ENCODE measurements at regions not wholly inside any gene's neighbourhood (a gene's known extent, or its start where the extent isn't known, plus 50 kb on each side); places are given as distances from the start of the nearest gene placed in this dataset.

GRCh38 chr5:17690473-17690872, 56.2 kb downstream of the TAF11L14 start:
- Histone ChIP-seq H3K36me3 (ENCODE audit: control insufficient read depth in 2 of 2, insufficient read depth in 2 of 2, low read length in 2 of 2) (no peaks in the 10 kb centered on the region), H3K27ac (ENCODE audit: low read depth in 2 of 2, low read length in 2 of 2) (no peak overlapping the region), H3K9me3 (ENCODE audit: control insufficient read depth in 2 of 2, low read length in 2 of 2) (no peaks in the 10 kb centered on the region), H3K4me1 (ENCODE audit: control insufficient read depth in 2 of 2, insufficient read depth in 2 of 2, low read length in 2 of 2) (no peaks in the 10 kb centered on the region), H3K4me3 (ENCODE audit: low read length in 2 of 2) (no peak overlapping the region), H3K9ac (ENCODE audit: low read depth in 1 of 2, low read length in 2 of 2) (no peak overlapping the region), H3K27me3 (ENCODE audit: control insufficient read depth in 2 of 2, insufficient read depth in 2 of 2, low read length in 2 of 2) (no peaks in the 10 kb centered on the region)

- H3K27me3 ChIP-seq (ENCODE audit: control insufficient read depth in 2 of 2, insufficient read depth in 2 of 2, low read length in 2 of 2), result no peaks in the 10 kb centered on the region
- H3K4me1 ChIP-seq (ENCODE audit: control insufficient read depth in 2 of 2, insufficient read depth in 2 of 2, low read length in 2 of 2), result no peaks in the 10 kb centered on the region
- no peaks in the 10 kb centered on the region for H3K36me3 ChIP-seq (ENCODE audit: control insufficient read depth in 2 of 2, insufficient read depth in 2 of 2, low read length in 2 of 2)
- H3K9ac ChIP-seq (ENCODE audit: low read depth in 1 of 2, low read length in 2 of 2), result no peak overlapping the region
- H3K4me3 ChIP-seq (ENCODE audit: low read length in 2 of 2), result no peak overlapping the region
- H3K9me3 ChIP-seq (ENCODE audit: control insufficient read depth in 2 of 2, low read length in 2 of 2), result no peaks in the 10 kb centered on the region
- H3K27ac ChIP-seq (ENCODE audit: low read depth in 2 of 2, low read length in 2 of 2), result no peak overlapping the region
These were observed 57.5 kb downstream of the TAF11L14 start for GRCh38 chr5:17691762-17692161.

GRCh38 chr5:17694371-17694770, 60.1 kb downstream of the TAF11L14 start:
- Histone ChIP-seq H3K36me3 (ENCODE audit: control insufficient read depth in 2 of 2, insufficient read depth in 2 of 2, low read length in 2 of 2) (no peaks in the 10 kb centered on the region), H3K9me3 (ENCODE audit: control insufficient read depth in 2 of 2, low read length in 2 of 2) (no peaks in the 10 kb centered on the region), H3K4me3 (ENCODE audit: low read length in 2 of 2) (no peak overlapping the region), H3K27me3 (ENCODE audit: control insufficient read depth in 2 of 2, insufficient read depth in 2 of 2, low read length in 2 of 2) (no peaks in the 10 kb centered on the region), H3K9ac (ENCODE audit: low read depth in 1 of 2, low read length in 2 of 2) (no peak overlapping the region), H3K4me1 (ENCODE audit: control insufficient read depth in 2 of 2, insufficient read depth in 2 of 2, low read length in 2 of 2) (no peaks in the 10 kb centered on the region), H3K27ac (ENCODE audit: low read depth in 2 of 2, low read length in 2 of 2) (no peak overlapping the region)

DNA sequence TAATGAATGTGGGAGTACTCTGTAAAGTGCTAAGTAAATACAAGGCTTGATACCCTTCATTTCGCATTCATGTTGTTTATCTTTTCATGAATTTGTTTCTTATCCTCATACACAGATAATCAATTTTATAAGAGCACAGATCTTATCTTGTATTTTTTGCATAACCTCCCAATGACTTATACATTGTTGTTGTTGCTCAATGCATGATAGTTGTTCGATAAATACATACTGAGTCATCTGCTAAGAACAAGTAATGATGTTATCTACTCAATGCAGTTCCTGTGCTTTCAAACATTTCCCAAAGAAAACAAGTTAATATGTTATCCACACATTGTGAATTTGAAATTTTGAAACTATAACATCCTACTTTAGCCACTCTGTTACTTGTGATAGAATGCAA, 60.7 kb downstream of the TAF11L14 start:
- Histone ChIP-seq H3K27me3 (ENCODE audit: control insufficient read depth in 2 of 2, insufficient read depth in 2 of 2, low read length in 2 of 2) (no peaks in the 10 kb centered on the region), H3K36me3 (ENCODE audit: control insufficient read depth in 2 of 2, insufficient read depth in 2 of 2, low read length in 2 of 2) (no peaks in the 10 kb centered on the region), H3K4me1 (ENCODE audit: control insufficient read depth in 2 of 2, insufficient read depth in 2 of 2, low read length in 2 of 2) (no peaks in the 10 kb centered on the region), H3K4me3 (ENCODE audit: low read length in 2 of 2) (no peak overlapping the region), H3K9ac (ENCODE audit: low read depth in 1 of 2, low read length in 2 of 2) (no peak overlapping the region), H3K27ac (ENCODE audit: low read depth in 2 of 2, low read length in 2 of 2) (no peak overlapping the region), H3K9me3 (ENCODE audit: control insufficient read depth in 2 of 2, low read length in 2 of 2) (no peaks in the 10 kb centered on the region)

GRCh38 chr5:17696627-17697026, 62.4 kb downstream of the TAF11L14 start:
- H3K4me3 ChIP-seq (ENCODE audit: low read length in 2 of 2), result no peak overlapping the region
- H3K4me1 ChIP-seq (ENCODE audit: control insufficient read depth in 2 of 2, insufficient read depth in 2 of 2, low read length in 2 of 2), result no peaks in the 10 kb centered on the region
- no peak overlapping the region for H3K9ac ChIP-seq (ENCODE audit: low read depth in 1 of 2, low read length in 2 of 2)
- no peaks in the 10 kb centered on the region for H3K36me3 ChIP-seq (ENCODE audit: control insufficient read depth in 2 of 2, insufficient read depth in 2 of 2, low read length in 2 of 2)
- no peaks in the 10 kb centered on the region for H3K9me3 ChIP-seq (ENCODE audit: control insufficient read depth in 2 of 2, low read length in 2 of 2)
- no peak overlapping the region for H3K27ac ChIP-seq (ENCODE audit: low read depth in 2 of 2, low read length in 2 of 2)
- no peaks in the 10 kb centered on the region for H3K27me3 ChIP-seq (ENCODE audit: control insufficient read depth in 2 of 2, insufficient read depth in 2 of 2, low read length in 2 of 2)

DNA sequence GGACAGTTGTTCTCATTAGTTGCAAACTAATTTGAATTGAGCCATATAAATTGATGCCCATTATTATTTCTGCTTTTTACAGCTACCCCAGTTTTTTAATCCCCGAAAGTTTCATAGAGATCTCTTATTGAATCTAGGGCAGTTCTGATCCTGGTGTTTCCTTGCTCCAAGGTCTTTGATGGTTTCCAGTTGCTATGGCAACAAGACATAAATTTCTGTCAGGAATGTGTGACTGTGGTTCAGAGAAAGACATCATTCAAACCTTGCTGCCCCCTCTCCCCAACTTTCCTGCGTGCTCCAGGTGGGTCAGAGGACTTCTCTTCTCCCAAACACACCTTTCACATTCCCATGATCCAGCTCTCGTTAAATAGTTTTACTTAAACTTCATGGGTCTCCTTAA, 63.4 kb downstream of the TAF11L14 start:
- H3K4me1 ChIP-seq (ENCODE audit: control insufficient read depth in 2 of 2, insufficient read depth in 2 of 2, low read length in 2 of 2), result no peaks in the 10 kb centered on the region
- H3K4me3 ChIP-seq (ENCODE audit: low read length in 2 of 2), result no peak overlapping the region
- H3K36me3 ChIP-seq (ENCODE audit: control insufficient read depth in 2 of 2, insufficient read depth in 2 of 2, low read length in 2 of 2), result no peaks in the 10 kb centered on the region
- no peak overlapping the region for H3K27ac ChIP-seq (ENCODE audit: low read depth in 2 of 2, low read length in 2 of 2)
- H3K27me3 ChIP-seq (ENCODE audit: control insufficient read depth in 2 of 2, insufficient read depth in 2 of 2, low read length in 2 of 2), result no peaks in the 10 kb centered on the region
- no peak overlapping the region for H3K9ac ChIP-seq (ENCODE audit: low read depth in 1 of 2, low read length in 2 of 2)
- no peaks in the 10 kb centered on the region for H3K9me3 ChIP-seq (ENCODE audit: control insufficient read depth in 2 of 2, low read length in 2 of 2)

GRCh38 chr5:17709011-17709710, 74.9 kb downstream of the TAF11L14 start:
- Histone ChIP-seq H3K27me3 (ENCODE audit: control insufficient read depth in 2 of 2, insufficient read depth in 2 of 2, low read length in 2 of 2) (no peaks in the 10 kb centered on the region), H3K27ac (ENCODE audit: low read depth in 2 of 2, low read length in 2 of 2) (no peak overlapping the region), H3K4me1 (ENCODE audit: control insufficient read depth in 2 of 2, insufficient read depth in 2 of 2, low read length in 2 of 2) (no peaks in the 10 kb centered on the region), H3K9ac (ENCODE audit: low read depth in 1 of 2, low read length in 2 of 2) (no peak overlapping the region), H3K9me3 (ENCODE audit: control insufficient read depth in 2 of 2, low read length in 2 of 2) (no peaks in the 10 kb centered on the region), H3K36me3 (ENCODE audit: control insufficient read depth in 2 of 2, insufficient read depth in 2 of 2, low read length in 2 of 2) (no peaks in the 10 kb centered on the region), H3K4me3 (ENCODE audit: low read length in 2 of 2) (no peak overlapping the region)

DNA sequence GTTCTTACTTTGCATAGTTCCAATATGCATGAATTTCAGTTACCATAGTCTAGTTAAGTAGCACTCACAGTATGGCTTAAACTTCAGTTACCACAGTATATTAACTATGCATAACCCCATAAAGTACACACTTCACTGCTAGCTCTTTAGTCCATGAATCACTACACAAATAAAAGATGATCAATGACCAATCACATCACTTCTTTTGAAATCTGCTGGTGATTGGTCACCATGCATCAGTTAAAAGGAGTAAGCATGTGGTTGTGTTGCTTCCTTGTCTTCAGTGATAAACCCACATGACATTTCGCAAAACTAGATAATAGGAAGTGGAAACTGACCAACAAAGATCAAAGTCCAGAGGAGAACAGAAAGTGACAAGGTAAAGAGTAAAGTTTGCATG, 79.0 kb downstream of the TAF11L14 start:
- Histone ChIP-seq H3K4me3 (ENCODE audit: low read length in 2 of 2) (no peak overlapping the region), H3K36me3 (ENCODE audit: control insufficient read depth in 2 of 2, insufficient read depth in 2 of 2, low read length in 2 of 2) (no peaks in the 10 kb centered on the region), H3K4me1 (ENCODE audit: control insufficient read depth in 2 of 2, insufficient read depth in 2 of 2, low read length in 2 of 2) (no peaks in the 10 kb centered on the region), H3K27me3 (ENCODE audit: control insufficient read depth in 2 of 2, insufficient read depth in 2 of 2, low read length in 2 of 2) (no peaks in the 10 kb centered on the region), H3K9ac (ENCODE audit: low read depth in 1 of 2, low read length in 2 of 2) (no peak overlapping the region), H3K27ac (ENCODE audit: low read depth in 2 of 2, low read length in 2 of 2) (no peak overlapping the region), H3K9me3 (ENCODE audit: control insufficient read depth in 2 of 2, low read length in 2 of 2) (no peaks in the 10 kb centered on the region)

- Histone ChIP-seq H3K27me3 (ENCODE audit: control insufficient read depth in 2 of 2, insufficient read depth in 2 of 2, low read length in 2 of 2) (no peaks in the 10 kb centered on the region), H3K4me3 (ENCODE audit: low read length in 2 of 2) (no peak overlapping the region), H3K9ac (ENCODE audit: low read depth in 1 of 2, low read length in 2 of 2) (no peak overlapping the region), H3K27ac (ENCODE audit: low read depth in 2 of 2, low read length in 2 of 2) (no peak overlapping the region), H3K36me3 (ENCODE audit: control insufficient read depth in 2 of 2, insufficient read depth in 2 of 2, low read length in 2 of 2) (no peaks in the 10 kb centered on the region), H3K9me3 (ENCODE audit: control insufficient read depth in 2 of 2, low read length in 2 of 2) (no peaks in the 10 kb centered on the region), H3K4me1 (ENCODE audit: control insufficient read depth in 2 of 2, insufficient read depth in 2 of 2, low read length in 2 of 2) (no peaks in the 10 kb centered on the region)
These were observed 79.9 kb downstream of the TAF11L14 start for GRCh38 chr5:17714186-17714585.

DNA sequence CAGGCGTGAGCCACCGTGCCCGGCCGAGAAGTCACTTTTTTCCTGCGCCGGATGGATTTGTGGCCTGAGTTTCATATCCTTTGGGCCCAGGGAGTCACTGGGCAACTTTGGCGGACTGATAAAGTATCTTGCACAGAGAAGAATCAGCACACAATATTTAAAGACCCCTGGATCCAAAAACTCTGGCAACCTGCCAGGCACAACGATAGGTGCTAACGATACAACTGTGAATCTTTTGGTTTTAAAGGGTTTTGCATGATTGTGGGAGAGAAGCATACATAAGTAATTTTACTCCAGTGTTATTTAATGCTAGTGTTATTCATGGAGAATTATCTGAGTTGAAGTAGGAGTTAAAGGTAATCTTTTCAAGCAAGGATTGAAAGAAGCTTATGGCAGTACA, 85.3 kb downstream of the TAF11L14 start:
- no peak overlapping the region for H3K27ac ChIP-seq (ENCODE audit: low read depth in 2 of 2, low read length in 2 of 2)
- no peaks in the 10 kb centered on the region for H3K9me3 ChIP-seq (ENCODE audit: control insufficient read depth in 2 of 2, low read length in 2 of 2)
- no peaks in the 10 kb centered on the region for H3K27me3 ChIP-seq (ENCODE audit: control insufficient read depth in 2 of 2, insufficient read depth in 2 of 2, low read length in 2 of 2)
- no peak overlapping the region for H3K4me3 ChIP-seq (ENCODE audit: low read length in 2 of 2)
- H3K36me3 ChIP-seq (ENCODE audit: control insufficient read depth in 2 of 2, insufficient read depth in 2 of 2, low read length in 2 of 2), result no peaks in the 10 kb centered on the region
- H3K9ac ChIP-seq (ENCODE audit: low read depth in 1 of 2, low read length in 2 of 2), result no peak overlapping the region
- no peaks in the 10 kb centered on the region for H3K4me1 ChIP-seq (ENCODE audit: control insufficient read depth in 2 of 2, insufficient read depth in 2 of 2, low read length in 2 of 2)

- Histone ChIP-seq H3K4me3 (ENCODE audit: low read length in 2 of 2) (no peak overlapping the region), H3K27ac (ENCODE audit: low read depth in 2 of 2, low read length in 2 of 2) (no peak overlapping the region), H3K36me3 (ENCODE audit: control insufficient read depth in 2 of 2, insufficient read depth in 2 of 2, low read length in 2 of 2) (no peaks in the 10 kb centered on the region), H3K9me3 (ENCODE audit: control insufficient read depth in 2 of 2, low read length in 2 of 2) (no peaks in the 10 kb centered on the region), H3K9ac (ENCODE audit: low read depth in 1 of 2, low read length in 2 of 2) (no peak overlapping the region), H3K4me1 (ENCODE audit: control insufficient read depth in 2 of 2, insufficient read depth in 2 of 2, low read length in 2 of 2) (no peaks in the 10 kb centered on the region), H3K27me3 (ENCODE audit: control insufficient read depth in 2 of 2, insufficient read depth in 2 of 2, low read length in 2 of 2) (no peaks in the 10 kb centered on the region)
These were observed 85.8 kb downstream of the TAF11L14 start for GRCh38 chr5:17720071-17720470.
